ENCODE measurements at regions not wholly inside any gene's neighbourhood (a gene's known extent, or its start where the extent isn't known, plus 50 kb on each side); places are given as distances from the start of the nearest gene placed in this dataset.

DNA sequence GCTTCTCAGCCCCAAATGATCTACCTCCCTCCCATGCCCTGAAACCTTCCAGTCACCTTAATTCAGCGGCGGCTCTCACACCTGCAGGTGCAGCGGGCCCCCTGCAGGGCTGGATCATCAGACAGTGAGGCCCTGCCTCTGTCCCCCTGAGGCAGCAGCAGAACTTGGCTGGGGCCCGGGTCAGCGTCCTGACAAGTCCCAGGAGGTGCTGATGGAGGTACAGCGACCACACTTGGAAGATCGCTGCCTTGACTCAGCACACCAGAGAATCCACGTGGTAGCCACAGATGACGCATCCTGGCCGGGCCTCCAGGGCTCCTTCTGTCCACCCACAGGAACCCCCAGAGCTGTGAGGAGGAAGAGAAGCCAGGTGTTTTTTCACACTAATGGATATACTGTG, 116.4 kb upstream of the THBS2 start:
- no peak for DNase-seq (ENCODE audit: low spot score in 2 of 2)

GRCh38 chr6:169368200-169368599, 114.6 kb upstream of the THBS2 start:
- DNase-seq (ENCODE audit: low spot score in 2 of 2) = no peak

More for the DNA sequence above, 116.4 kb upstream of the THBS2 start:
- intact Hi-C loops (cut with DNase I) = no loop called here
- TF ChIP-seq, protein P1, sequence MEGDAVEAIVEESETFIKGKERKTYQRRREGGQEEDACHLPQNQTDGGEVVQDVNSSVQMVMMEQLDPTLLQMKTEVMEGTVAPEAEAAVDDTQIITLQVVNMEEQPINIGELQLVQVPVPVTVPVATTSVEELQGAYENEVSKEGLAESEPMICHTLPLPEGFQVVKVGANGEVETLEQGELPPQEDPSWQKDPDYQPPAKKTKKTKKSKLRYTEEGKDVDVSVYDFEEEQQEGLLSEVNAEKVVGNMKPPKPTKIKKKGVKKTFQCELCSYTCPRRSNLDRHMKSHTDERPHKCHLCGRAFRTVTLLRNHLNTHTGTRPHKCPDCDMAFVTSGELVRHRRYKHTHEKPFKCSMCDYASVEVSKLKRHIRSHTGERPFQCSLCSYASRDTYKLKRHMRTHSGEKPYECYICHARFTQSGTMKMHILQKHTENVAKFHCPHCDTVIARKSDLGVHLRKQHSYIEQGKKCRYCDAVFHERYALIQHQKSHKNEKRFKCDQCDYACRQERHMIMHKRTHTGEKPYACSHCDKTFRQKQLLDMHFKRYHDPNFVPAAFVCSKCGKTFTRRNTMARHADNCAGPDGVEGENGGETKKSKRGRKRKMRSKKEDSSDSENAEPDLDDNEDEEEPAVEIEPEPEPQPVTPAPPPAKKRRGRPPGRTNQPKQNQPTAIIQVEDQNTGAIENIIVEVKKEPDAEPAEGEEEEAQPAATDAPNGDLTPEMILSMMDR (IDR thresholded peaks at IDR 0.05) = no peak
- no peak overlapping the region for H3K27ac ChIP-seq
- no peaks in the 10 kb centered on the region for H3K36me3 ChIP-seq
- H3K4me1 ChIP-seq = no peaks in the 10 kb centered on the region
- H3K27me3 ChIP-seq = no peaks in the 10 kb centered on the region
- H3K9me3 ChIP-seq = no peaks in the 10 kb centered on the region
- no peak overlapping the region for H3K4me3 ChIP-seq

DNA sequence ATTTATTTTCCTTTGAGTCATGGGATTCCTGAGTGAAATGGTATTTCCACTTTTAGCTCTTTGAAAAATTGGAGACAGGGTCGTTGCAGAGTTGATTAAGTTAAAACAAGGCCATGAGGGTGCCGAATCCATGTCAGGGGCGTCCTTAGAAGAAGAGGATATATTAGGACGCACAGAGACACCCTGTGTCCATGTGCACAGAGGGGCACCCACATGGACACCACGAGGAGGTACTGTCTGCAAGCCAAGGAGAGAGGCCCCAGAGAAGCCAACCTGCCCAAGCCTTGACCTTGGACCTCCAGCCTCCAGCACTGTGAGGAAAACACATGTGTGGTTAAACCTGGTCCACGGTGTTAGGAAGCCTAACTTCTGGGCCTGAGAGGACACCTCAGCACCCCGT, 113.9 kb upstream of the THBS2 start:
- H3K36me3 ChIP-seq = no peaks in the 10 kb centered on the region
- H3K27ac ChIP-seq = no peak overlapping the region
- intact Hi-C loops (cut with DNase I) = no loop called here
- TF ChIP-seq, protein P1 (IDR thresholded peaks at IDR 0.05) = no peak
- no peaks in the 10 kb centered on the region for H3K9me3 ChIP-seq
- no peaks in the 10 kb centered on the region for H3K27me3 ChIP-seq
- no peak overlapping the region for H3K4me3 ChIP-seq
- H3K4me1 ChIP-seq = no peaks in the 10 kb centered on the region
- no peak for DNase-seq (ENCODE audit: low spot score in 2 of 2)

More at GRCh38 chr6:169368200-169368599, 114.6 kb upstream of the THBS2 start:
- no peaks in the 10 kb centered on the region for H3K36me3 ChIP-seq
- no peaks in the 10 kb centered on the region for H3K27me3 ChIP-seq
- H3K9me3 ChIP-seq = no peaks in the 10 kb centered on the region
- H3K27ac ChIP-seq = no peak overlapping the region
- TF ChIP-seq, protein P1 (IDR thresholded peaks at IDR 0.05) = no peak
- H3K4me3 ChIP-seq = no peak overlapping the region
- intact Hi-C loops (cut with DNase I) = no loop called here
- no peaks in the 10 kb centered on the region for H3K4me1 ChIP-seq

- Histone ChIP-seq H3K27me3 (no peaks in the 10 kb centered on the region), H3K9me3 (no peaks in the 10 kb centered on the region), H3K4me3 (no peak overlapping the region), H3K36me3 (no peaks in the 10 kb centered on the region), H3K4me1 (no peaks in the 10 kb centered on the region), H3K27ac (no peak overlapping the region)
- no peak for DNase-seq (ENCODE audit: low spot score in 2 of 2)
- intact Hi-C loops (cut with DNase I) = no loop called here
- TF ChIP-seq, protein P1 (IDR thresholded peaks at IDR 0.05) = no peak
Observed at GRCh38 chr6:169366258-169366901, 112.7 kb upstream of the THBS2 start.

GRCh38 chr6:169365567-169366257, 112.1 kb upstream of the THBS2 start:
- Histone ChIP-seq H3K9me3 (no peaks in the 10 kb centered on the region), H3K4me3 (no peak overlapping the region), H3K4me1 (no peaks in the 10 kb centered on the region), H3K36me3 (no peaks in the 10 kb centered on the region), H3K27ac (no peak overlapping the region), H3K27me3 (no peaks in the 10 kb centered on the region)
- TF ChIP-seq, protein P1 (IDR thresholded peaks at IDR 0.05) = no peak
- intact Hi-C loops (cut with DNase I) = no loop called here
- no peak for DNase-seq (ENCODE audit: low spot score in 2 of 2)

All from ascending aorta (tissue), 2 donors.